Liver (tissue), 3 donors: ENCODE measurements at regions not wholly inside any gene's neighbourhood (a gene's known extent, or its start where the extent isn't known, plus 50 kb on each side); places are given as distances from the start of the nearest gene placed in this dataset.

Source experiments
- CTCF ChIP-seq: fragments of 150-350 bp; IDR thresholded peaks from 2 replicates; pipeline ENCODE4 v1.5.1; 2017; ENCODE audit warnings: improper control_type of control experiment, low read depth, low read length; ENCODE audit not compliant: missing input control
- TAF1 ChIP-seq: conservative IDR thresholded peaks from 2 replicates; pipeline ENCODE4 v1.6.1; 2016; ENCODE audit warnings: antibody characterized with exemption, mild to moderate bottlenecking
- donor health status: healthy.
- donor health status: healthy.

- TF ChIP-seq CTCF = no peak
- TF ChIP-seq TAF1 = no peak
These were observed 665.7 kb downstream of the DNAH5 start for GRCh38 chr5:13278811-13279210.
